ENCODE measurements at regions not wholly inside any gene's neighbourhood (a gene's known extent, or its start where the extent isn't known, plus 50 kb on each side); places are given as distances from the start of the nearest gene placed in this dataset.
A peak's percentile ranks its signal among the peaks of the same experiment; 100 is the strongest.
"Not testable (repeated sequence)": the region's sequence is repeated elsewhere in the genome, so short reads cannot be mapped to it uniquely, and the experiment has no call there.

GRCh38 chr13:65710514-65710913 is 1519.6 kb downstream of the PCDH9 start:
- no peak for DNase-seq (ENCODE audit: low read depth, low spot score)

DNA sequence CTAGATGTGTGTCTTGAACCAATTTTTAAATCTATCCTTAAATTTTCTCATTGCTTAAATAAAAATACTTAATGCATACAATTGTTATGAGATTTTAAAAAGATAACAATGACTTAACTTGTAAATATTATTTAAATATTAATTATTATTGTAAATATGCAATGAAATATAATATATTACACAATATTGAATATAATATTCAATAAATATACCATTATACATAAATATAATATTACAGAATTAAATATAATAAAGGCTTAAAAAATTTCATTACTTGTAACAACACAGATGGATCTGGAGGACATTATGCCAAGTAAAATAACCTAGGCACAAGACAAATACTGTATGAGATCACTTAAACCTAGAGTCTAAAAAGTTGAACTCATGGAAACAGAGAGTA is 1532.3 kb downstream of the PCDH9 start:
- DNase-seq (ENCODE audit: low read depth, low spot score): no peak

DNA sequence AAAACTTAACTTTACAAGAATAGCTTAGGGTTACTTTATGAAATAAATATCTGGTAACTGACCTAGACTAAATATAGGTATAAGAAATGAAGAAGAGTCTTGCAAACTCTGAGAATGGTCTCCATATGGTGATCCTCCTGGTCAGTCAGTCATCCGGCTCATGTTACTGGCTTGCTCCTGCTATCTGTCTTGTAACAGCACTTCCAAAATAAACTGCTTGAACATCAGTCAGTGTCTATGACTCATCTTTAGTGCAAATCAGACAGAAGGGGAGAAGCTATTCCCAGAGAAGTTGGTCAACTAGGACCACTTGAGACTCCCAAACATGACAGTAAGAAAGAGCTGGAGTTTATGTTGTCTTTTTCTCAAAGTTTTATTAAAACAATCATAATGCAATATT is 1550.9 kb downstream of the PCDH9 start:
- peak; percentile 15 for DNase-seq (ENCODE audit: low read depth, low spot score)

DNA sequence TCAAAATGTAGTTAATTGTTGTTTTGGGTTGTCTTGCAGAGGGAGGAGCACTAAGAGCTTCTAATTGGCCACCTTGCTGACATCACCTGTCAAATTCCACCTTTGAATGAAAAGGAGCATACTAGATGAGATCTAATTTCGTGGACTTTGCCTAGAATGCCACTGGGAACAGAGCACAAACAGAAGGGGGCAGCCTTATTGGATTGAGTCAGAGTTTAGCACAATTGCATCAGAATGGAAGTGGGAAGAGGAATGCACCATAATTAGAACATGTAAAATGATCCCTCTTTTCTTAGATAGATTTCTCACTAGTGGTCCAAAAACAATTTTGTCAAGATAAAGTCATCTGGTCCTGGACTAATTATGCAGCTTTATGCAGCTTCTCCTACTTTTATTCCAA is 1552.2 kb downstream of the PCDH9 start:
- no peak for DNase-seq (ENCODE audit: low read depth, low spot score)

DNA sequence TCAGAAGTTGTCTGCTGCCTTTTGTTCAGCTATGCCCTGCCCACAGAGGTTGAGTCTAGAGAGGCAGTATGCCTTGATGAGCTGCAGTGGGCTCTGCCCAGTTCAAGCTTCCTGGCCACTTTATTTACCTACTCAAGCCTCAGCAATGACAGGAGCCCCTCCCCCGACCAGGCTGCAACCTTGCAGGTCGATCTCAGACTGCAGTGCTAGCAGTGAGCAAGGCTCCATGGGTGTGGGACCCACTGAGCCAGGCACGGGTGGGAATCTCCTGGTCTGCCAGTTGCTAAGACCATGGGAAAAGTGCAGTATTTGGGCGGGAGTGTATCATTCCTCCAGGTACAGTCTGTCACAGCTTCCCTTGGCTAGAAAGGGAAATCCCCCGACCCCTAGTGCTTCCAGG is 1554.8 kb downstream of the PCDH9 start:
- not testable (repeated sequence) for DNase-seq (ENCODE audit: low read depth, low spot score)

GRCh38 chr13:65670014-65670625 is 1560.0 kb downstream of the PCDH9 start:
- DNase-seq (ENCODE audit: low read depth, low spot score): no peak

DNA sequence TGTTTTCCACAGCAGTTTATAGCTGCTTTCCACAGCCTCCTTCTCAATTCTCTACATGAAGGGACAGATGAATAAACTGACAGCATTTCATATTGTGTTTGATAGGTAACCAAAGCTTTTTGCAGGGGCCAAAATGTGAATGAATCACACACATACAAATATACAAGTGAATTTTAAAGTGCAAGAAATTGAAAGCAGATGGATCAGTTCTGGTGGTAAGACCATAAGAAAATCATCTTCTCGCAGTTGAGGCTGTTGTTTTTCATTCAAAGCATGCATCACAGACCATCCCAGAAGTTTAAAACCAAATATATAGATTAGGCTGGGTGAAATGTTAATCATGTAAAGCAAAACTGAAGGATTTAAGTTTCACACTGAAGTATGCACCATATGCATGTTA is 1569.4 kb downstream of the PCDH9 start:
- DNase-seq (ENCODE audit: low read depth, low spot score): no peak

DNA sequence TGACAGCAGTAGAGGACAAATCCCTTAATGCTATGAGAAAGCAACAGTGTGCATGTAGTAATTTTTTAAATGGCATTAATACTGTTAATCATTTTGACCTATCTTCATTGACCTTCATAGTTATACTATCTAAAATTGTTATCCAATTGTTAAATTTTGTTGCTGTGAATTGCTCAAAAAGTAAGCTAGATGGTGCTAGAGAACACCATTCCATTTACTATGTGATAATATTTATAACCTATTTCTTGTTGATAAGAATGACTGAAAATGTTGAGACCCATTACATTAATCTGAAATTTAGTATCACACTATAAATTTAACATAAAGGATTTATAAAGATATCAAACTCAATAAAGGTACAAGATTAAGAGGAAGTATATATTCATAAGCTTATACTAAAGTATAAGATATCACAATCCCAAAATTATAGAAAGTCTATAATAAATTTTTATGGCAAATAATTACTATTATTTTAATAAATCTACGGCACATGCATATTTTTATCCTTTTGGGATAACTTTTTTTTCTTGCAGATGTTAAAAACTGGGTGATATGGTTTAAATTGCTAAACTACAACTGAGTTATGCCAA is 1573.3 kb downstream of the PCDH9 start:
- DNase-seq (ENCODE audit: low read depth, low spot score): no peak

GRCh38 chr13:65653613-65654012 is 1576.5 kb downstream of the PCDH9 start:
- DNase-seq (ENCODE audit: low read depth, low spot score): no peak

GRCh38 chr13:65650321-65650720 is 1579.8 kb downstream of the PCDH9 start:
- DNase-seq (ENCODE audit: low read depth, low spot score): no peak

DNA sequence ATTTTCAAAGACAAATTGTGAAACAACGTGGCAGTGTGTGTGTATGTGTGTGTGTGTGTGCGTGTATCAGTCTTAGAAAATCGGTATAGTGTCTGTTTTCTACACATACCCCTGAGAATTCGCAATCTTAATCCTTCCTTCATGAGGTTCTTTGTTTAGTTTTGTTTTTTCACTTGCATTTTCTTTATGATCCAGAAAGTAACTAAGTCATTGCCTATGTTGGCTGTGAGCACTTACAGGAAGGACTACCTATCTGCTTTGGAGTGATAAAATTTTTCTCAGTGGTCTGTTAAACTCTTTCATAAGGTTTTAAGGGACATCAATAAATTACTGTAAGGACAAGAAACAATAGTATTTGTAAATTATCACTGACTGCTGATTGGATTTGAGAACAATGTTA is 1587.1 kb downstream of the PCDH9 start:
- no peak for DNase-seq (ENCODE audit: low read depth, low spot score)

DNA sequence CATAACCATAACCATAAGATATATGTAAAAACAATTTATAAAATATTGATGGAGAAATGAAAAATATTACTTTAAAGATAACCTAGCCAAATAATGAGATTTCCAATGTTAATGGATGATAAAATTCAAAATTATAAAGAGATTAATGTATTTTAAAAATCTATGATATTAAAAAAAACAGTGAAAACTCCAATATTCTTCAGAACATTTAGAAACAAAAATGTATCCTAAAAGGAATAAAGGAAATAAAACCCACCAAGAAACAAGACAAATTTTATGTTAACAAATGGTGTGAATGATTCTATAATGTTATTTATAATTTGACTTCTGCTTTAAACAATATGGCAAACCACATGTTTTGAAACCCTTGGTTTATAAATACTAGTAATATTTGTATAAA is 1587.8 kb downstream of the PCDH9 start:
- no peak for DNase-seq (ENCODE audit: low read depth, low spot score)

GRCh38 chr13:65638572-65639168 is 1591.5 kb downstream of the PCDH9 start:
- no peak for DNase-seq (ENCODE audit: low read depth, low spot score)

DNA sequence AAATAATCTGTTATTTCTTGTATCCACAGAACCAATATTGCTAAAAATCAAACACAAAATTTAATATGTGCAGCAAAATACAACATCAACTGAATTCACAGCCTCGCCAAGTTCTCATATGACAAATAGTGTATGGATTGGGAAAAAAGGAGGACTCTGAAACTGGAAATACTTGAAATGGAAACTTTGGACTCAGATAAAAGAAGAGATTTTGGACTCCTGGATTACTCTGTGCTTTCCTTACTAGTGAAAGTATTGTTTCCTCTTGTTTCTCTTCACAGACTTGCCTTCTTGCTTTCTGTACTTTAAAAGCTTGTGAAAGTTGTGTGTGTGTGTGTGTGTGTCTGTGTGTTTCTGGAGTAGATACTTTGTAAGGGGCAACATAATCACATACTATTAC is 1596.3 kb downstream of the PCDH9 start:
- no peak for DNase-seq (ENCODE audit: low read depth, low spot score)

DNA sequence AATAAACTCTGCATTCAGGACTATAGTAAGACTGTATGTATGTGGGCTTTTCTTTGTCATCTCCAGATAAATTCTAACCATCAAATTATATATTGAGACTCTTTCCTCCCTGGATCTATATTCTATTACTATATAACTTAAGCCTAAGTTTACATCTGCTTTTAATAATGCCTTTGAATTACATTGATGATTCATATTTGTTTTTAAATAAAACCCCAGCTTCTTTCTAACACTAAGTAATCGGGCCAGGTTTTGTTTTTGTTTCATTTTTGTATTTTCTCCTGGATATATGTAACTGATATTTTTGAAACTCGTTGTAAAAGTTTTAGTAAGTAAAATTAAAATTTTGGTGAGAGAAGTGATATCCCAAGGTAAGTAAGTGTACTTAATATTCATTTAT is 1599.1 kb downstream of the PCDH9 start:
- peak; percentile 4 for DNase-seq (ENCODE audit: low read depth, low spot score)

DNA sequence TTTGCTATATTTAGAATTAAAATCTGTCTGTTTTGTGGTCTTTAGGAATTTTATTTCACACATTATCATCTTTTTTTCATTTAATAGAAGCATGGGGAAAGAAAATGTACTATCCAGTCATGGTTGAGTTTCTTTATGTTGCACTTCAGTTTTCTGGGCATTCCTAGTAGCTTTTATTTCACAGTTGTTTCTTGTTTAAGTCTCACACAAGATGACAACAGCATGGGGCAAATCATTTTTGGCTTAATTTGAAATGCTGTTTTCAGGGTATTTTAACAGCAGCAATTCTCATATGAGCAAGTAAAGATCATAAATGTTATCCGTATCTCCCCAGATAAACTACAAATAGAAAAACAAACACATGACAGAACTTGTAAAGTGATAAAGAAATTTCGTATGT is 1600.2 kb downstream of the PCDH9 start:
- no peak for DNase-seq (ENCODE audit: low read depth, low spot score)

- DNase-seq (ENCODE audit: low read depth, low spot score): no peak
These were observed 1607.0 kb downstream of the PCDH9 start for GRCh38 chr13:65623148-65623547.

- DNase-seq (ENCODE audit: low read depth, low spot score): no peak
These were observed 1614.6 kb downstream of the PCDH9 start for GRCh38 chr13:65615506-65615905.

DNA sequence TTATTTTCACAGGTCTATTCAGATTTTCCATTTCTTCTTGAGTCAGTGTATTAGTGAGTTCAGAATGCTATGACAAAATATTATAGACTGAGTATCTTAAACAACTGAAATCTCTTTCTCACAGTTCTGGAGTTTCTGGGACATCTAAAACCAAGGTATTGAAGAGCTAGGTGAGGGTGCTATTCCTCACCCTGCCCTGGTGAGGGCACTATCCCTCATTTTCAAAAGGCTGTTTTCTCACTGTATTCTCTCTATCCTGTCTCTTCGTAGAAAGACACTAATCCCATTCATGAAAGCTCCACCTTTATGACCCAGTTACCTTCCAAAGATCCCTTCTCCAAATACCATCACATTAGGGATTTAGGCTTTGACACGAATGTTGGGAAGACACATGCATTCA is 1617.1 kb downstream of the PCDH9 start:
- no peak for DNase-seq (ENCODE audit: low read depth, low spot score)

- DNase-seq (ENCODE audit: low read depth, low spot score): no peak
These were observed 1620.8 kb downstream of the PCDH9 start for GRCh38 chr13:65609350-65609749.

DNA sequence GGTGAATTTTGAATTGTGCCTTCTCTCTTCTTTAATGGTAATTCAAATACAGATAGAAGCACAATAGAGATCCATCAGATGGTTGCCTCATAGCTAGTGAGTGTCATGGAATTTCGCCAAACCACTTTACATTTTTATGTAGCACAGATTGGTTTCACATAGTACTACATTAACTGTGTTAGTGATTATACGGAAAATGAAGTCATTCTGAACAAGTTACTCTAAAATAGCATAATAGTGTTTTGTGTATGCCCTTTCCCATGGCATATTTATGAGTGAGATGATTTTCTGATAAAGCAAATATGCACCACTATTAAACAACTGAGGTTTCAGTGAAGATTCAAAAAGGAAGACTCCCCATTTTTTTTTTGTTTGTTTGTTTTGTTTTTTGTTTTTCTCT is 1623.5 kb downstream of the PCDH9 start:
- DNase-seq (ENCODE audit: low read depth, low spot score): no peak

GRCh38 chr13:65605396-65605795 is 1624.7 kb downstream of the PCDH9 start:
- no peak for DNase-seq (ENCODE audit: low read depth, low spot score)

DNA sequence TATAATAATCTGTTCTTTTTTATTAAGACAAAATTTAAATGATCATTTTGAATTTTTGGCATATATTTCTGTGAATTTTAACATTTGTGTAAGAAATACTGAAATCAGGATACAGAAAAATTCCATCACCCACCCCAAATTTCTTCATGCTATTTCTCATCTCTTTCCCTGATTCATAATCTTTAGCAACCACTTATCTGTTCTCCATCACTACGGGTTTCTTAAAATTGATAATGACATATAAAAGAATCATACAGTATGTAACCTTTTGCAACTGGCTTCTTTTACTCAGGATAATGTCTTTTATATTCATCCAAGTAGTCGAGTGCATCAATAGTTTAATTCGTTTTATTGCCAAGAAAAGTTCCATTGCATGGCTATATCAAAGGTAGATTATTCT is 1627.0 kb downstream of the PCDH9 start:
- no peak for DNase-seq (ENCODE audit: low read depth, low spot score)

DNA sequence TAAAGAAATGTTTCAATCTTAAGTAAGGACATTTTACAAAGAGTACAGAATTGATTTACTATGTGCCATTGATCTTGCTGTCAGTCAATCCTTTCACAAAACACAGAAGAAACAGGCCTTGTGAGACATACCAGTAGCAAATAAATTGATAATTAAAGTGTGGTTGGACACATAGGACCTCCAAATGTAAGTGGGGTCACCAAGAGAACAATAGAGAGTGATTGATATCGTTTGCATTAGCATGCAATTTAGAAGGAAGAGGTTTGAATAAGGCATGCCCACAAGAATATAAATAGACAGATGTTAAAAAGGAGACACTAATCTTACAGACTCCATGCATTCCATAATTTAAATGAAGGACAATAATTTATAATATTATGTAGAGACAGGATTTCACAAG is 1628.3 kb downstream of the PCDH9 start:
- no peak for DNase-seq (ENCODE audit: low read depth, low spot score)

All from brain pericyte (primary cell).